OCI-LY3 (cell line): ENCODE measurements at regions not wholly inside any gene's neighbourhood (a gene's known extent, or its start where the extent isn't known, plus 50 kb on each side); places are given as distances from the start of the nearest gene placed in this dataset.

Experiments used
- CTCF ChIP-seq: fragments of 200-600, 300-600 bp; sonication (generic); IDR thresholded peaks from 2 replicates; pipeline ENCODE4 v1.5.1; 2014; ENCODE audit warnings: antibody characterized with exemption, low read length, low read depth
- EZH2phosphoT487 ChIP-seq: fragments of 200-600 bp; shearing (Covaris generic); IDR thresholded peaks from 2 replicates; pipeline ENCODE4 v1.6.1; 2018; ENCODE audit warnings: antibody characterized with exemption, mixed run types, low read depth

GRCh38 chr20:60288945-60289344 lies 330.7 kb downstream of the CDH26 start:
- TF ChIP-seq CTCF (no peak), EZH2phosphoT487 (no peak)
